ENCODE measurements at regions not wholly inside any gene's neighbourhood (a gene's known extent, or its start where the extent isn't known, plus 50 kb on each side); places are given as distances from the start of the nearest gene placed in this dataset.

- Mint-ChIP-seq H3K27ac (peak overlapping the region in 1 of 3 experiments; percentile 23; a peak in 3 of 7 replicates), H3K4me3 (no peak overlapping the region), H3K27me3 (ENCODE audit: low read depth) (peaks cover 5% of the 10 kb centered on the region; the same call in 1 of the 2 replicates), H3K4me1 (peaks cover 10% of the 10 kb centered on the region in 2 experiments), H3K36me3 (ENCODE audit: insufficient read depth in 1 of 3, low read depth in 3 of 3) (peaks cover 0 to 6% (median 3%) of the 10 kb centered on the region in 3 experiments; a peak in 4 of 7 replicates), H3K9me3 (peaks cover 2 to 7% of the 10 kb centered on the region in 2 experiments; a peak in 3 of 5 replicates)
- WGBS (ENCODE audit: extremely low coverage, insufficient read length, low lambda C conversion rate) = no CpG with 5 or more reads among the region's 8 CpGs
- no peak overlapping the region for H2AK5ac ChIP-seq (ENCODE audit: insufficient read length, low read length)
- H3K18ac ChIP-seq (ENCODE audit: insufficient read length, low read depth, low read length) = no peak overlapping the region
- no peak overlapping the region for H3K9ac ChIP-seq (ENCODE audit: extremely low read depth, insufficient read length, low read length)
- no peak overlapping the region for H3K27ac ChIP-seq (ENCODE audit: insufficient read length, low read depth, low read length)
- H3K14ac ChIP-seq (ENCODE audit: insufficient read depth, low read length) = no peak overlapping the region
- TF ChIP-seq, protein P1, sequence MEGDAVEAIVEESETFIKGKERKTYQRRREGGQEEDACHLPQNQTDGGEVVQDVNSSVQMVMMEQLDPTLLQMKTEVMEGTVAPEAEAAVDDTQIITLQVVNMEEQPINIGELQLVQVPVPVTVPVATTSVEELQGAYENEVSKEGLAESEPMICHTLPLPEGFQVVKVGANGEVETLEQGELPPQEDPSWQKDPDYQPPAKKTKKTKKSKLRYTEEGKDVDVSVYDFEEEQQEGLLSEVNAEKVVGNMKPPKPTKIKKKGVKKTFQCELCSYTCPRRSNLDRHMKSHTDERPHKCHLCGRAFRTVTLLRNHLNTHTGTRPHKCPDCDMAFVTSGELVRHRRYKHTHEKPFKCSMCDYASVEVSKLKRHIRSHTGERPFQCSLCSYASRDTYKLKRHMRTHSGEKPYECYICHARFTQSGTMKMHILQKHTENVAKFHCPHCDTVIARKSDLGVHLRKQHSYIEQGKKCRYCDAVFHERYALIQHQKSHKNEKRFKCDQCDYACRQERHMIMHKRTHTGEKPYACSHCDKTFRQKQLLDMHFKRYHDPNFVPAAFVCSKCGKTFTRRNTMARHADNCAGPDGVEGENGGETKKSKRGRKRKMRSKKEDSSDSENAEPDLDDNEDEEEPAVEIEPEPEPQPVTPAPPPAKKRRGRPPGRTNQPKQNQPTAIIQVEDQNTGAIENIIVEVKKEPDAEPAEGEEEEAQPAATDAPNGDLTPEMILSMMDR (conservative IDR thresholded peaks at IDR 0.05) = no peak
- no peaks in the 10 kb centered on the region for H3K27me3 ChIP-seq (ENCODE audit: insufficient read depth, low read length)
- H2BK5ac ChIP-seq (ENCODE audit: insufficient read length, low read length) = no peak overlapping the region
- no peak overlapping the region for H2AFZ ChIP-seq (ENCODE audit: low read length)
- no peaks in the 10 kb centered on the region for H3K23me2 ChIP-seq (ENCODE audit: insufficient read length, low read depth, low read length, poor library complexity, severe bottlenecking)
- DNase-seq = no peak
- no peak overlapping the region for H2BK15ac ChIP-seq (ENCODE audit: low read depth, low read length)
- H3K79me1 ChIP-seq (ENCODE audit: insufficient read depth, low read depth, low read length, poor library complexity, severe bottlenecking) = no peaks in the 10 kb centered on the region
- no peak overlapping the region for H3K56ac ChIP-seq (ENCODE audit: insufficient read length, low read depth, low read length)
- H3T11ph ChIP-seq (ENCODE audit: low read length) = no peak overlapping the region
- H4K20me1 ChIP-seq (ENCODE audit: control insufficient read depth, insufficient read depth, insufficient read length) = no peaks in the 10 kb centered on the region
- H4K91ac ChIP-seq (ENCODE audit: insufficient read length, low read depth, low read length) = no peak overlapping the region
- H3K4me2 ChIP-seq (ENCODE audit: insufficient read depth, insufficient read length, low read length) = no peak overlapping the region
- H3K4me1 ChIP-seq (ENCODE audit: insufficient read depth, low read length) = no peaks in the 10 kb centered on the region; the same call in 1 of the 2 replicates
- no peak overlapping the region for H4K5ac ChIP-seq (ENCODE audit: insufficient read length, low read depth, low read length)
- H4K8ac ChIP-seq (replicated peaks; ENCODE audit: insufficient read length, low read depth, low read length) = no peak overlapping the region
- H2BK120ac ChIP-seq (ENCODE audit: low read depth, low read length, poor library complexity, severe bottlenecking) = no peak overlapping the region
- H3K23ac ChIP-seq (ENCODE audit: insufficient read length, low read depth, low read length) = no peak overlapping the region
- H2BK12ac ChIP-seq (ENCODE audit: insufficient read length, low read depth, low read length) = no peak overlapping the region
- no peaks in the 10 kb centered on the region for H3K9me3 ChIP-seq (ENCODE audit: control insufficient read depth, low read depth, low read length)
- no peak overlapping the region for H2BK20ac ChIP-seq (ENCODE audit: low read depth, low read length, poor library complexity, severe bottlenecking)
- no peaks in the 10 kb centered on the region for H3K79me2 ChIP-seq (ENCODE audit: insufficient read depth, low read length)
- H3K4ac ChIP-seq (ENCODE audit: low read depth, low read length) = no peak overlapping the region
These were observed 163.2 kb upstream of the S1PR3 start for GRCh38 chr9:88828018-88828417.

Data from H9 (cell line).